H1 (cell line): ENCODE measurements at regions not wholly inside any gene's neighbourhood (a gene's known extent, or its start where the extent isn't known, plus 50 kb on each side); places are given as distances from the start of the nearest gene placed in this dataset.

ENCODE experiments used
- ASH2L ChIP-seq: fragments of 200-600, 300-600 bp; sonication (generic); IDR thresholded peaks from one replicate; pipeline ENCODE4 v1.7.1; 2017; ENCODE audit warnings: low read length
- CBX5 ChIP-seq: fragments of 300-800, 300-1000 bp; sonication (generic); IDR thresholded peaks from 2 replicates; pipeline ENCODE4 v1.7.1; 2016; ENCODE audit warnings: antibody characterized with exemption, low read length, low read depth
- EZH2 ChIP-seq: fragments of 200-600 bp; sonication (generic); IDR thresholded peaks from 2 replicates; pipeline ENCODE4 v1.7.1; 2012; ENCODE audit warnings: low read depth, mild to moderate bottlenecking, moderate library complexity, low read length, inconsistent platforms; ENCODE audit not compliant: severe bottlenecking
- HDAC2 ChIP-seq, 2 experiments: fragments of 300-600 bp in 1 of 2; sonication (generic) in 1 of 2; IDR thresholded peaks; 2 replicates each; pipeline ENCODE4 v1.6.1; 2011 to 2012; ENCODE audit warnings: low read depth in 2 of 2, low read length in 2 of 2, mild to moderate bottlenecking in 2 of 2, moderate library complexity in 2 of 2, borderline replicate concordance in 1 of 2, inconsistent platforms in 1 of 2
- POLR2A ChIP-seq, 2 experiments: IDR thresholded peaks; 1 replicate in 1 of 2; 2 replicates in 1 of 2; pipeline ENCODE4 v1.6.1; 2011; ENCODE audit warnings: low read depth in 2 of 2, low read length in 2 of 2, mild to moderate bottlenecking in 2 of 2; ENCODE audit errors: control extremely low read depth in 1 of 2
- POLR2AphosphoS5 ChIP-seq: IDR thresholded peaks from 2 replicates; pipeline ENCODE4 v1.6.1; 2011; ENCODE audit warnings: low read depth, low read length
- TAF1 ChIP-seq: IDR thresholded peaks from 2 replicates; pipeline ENCODE4 v1.6.1; 2011; ENCODE audit warnings: mild to moderate bottlenecking, low read depth, low read length
- USF2 ChIP-seq: IDR thresholded peaks from 2 replicates; pipeline ENCODE4 v1.6.1; 2011; ENCODE audit warnings: low read length, improper control_type of control experiment
- YY1 ChIP-seq: IDR thresholded peaks from 2 replicates; pipeline ENCODE4 v1.6.1; 2011; ENCODE audit warnings: low read depth, mild to moderate bottlenecking, low read length
- ZNF274 ChIP-seq: IDR thresholded peaks from 2 replicates; pipeline ENCODE4 v1.7.0; 2012; ENCODE audit warnings: low read length, borderline replicate concordance; ENCODE audit errors: extremely low read depth
- TF ChIP-seq, protein P1 (sequence below), 3 experiments: IDR thresholded peaks; 1 replicate in 2 of 3; 2 replicates in 1 of 3; pipeline versions ENCODE4 v1.5.1 to v1.6.1; 2011; ENCODE audit warnings: low read length in 3 of 3, mild to moderate bottlenecking in 3 of 3, inconsistent platforms in 2 of 3, low read depth in 1 of 3, moderate library complexity in 1 of 3; ENCODE audit not compliant: insufficient read depth in 1 of 3; ENCODE audit errors: control extremely low read depth in 1 of 3
- TF ChIP-seq, protein P2 (sequence below): IDR thresholded peaks from 2 replicates; pipeline ENCODE4 v1.6.1; 2012; ENCODE audit warnings: inconsistent platforms
- TF ChIP-seq, protein P3 (sequence below): IDR thresholded peaks from 2 replicates; pipeline ENCODE4 v1.6.1; 2011; ENCODE audit warnings: low read depth, mild to moderate bottlenecking, low read length; ENCODE audit not compliant: insufficient read depth
- TF ChIP-seq, protein P4 (sequence below): IDR thresholded peaks from 2 replicates; pipeline ENCODE4 v1.6.1; 2012; ENCODE audit warnings: inconsistent platforms

GRCh38 chr5:179405426-179406030 is 60.3 kb upstream of the ADAMTS2 start:
- TF ChIP-seq, protein P1, sequence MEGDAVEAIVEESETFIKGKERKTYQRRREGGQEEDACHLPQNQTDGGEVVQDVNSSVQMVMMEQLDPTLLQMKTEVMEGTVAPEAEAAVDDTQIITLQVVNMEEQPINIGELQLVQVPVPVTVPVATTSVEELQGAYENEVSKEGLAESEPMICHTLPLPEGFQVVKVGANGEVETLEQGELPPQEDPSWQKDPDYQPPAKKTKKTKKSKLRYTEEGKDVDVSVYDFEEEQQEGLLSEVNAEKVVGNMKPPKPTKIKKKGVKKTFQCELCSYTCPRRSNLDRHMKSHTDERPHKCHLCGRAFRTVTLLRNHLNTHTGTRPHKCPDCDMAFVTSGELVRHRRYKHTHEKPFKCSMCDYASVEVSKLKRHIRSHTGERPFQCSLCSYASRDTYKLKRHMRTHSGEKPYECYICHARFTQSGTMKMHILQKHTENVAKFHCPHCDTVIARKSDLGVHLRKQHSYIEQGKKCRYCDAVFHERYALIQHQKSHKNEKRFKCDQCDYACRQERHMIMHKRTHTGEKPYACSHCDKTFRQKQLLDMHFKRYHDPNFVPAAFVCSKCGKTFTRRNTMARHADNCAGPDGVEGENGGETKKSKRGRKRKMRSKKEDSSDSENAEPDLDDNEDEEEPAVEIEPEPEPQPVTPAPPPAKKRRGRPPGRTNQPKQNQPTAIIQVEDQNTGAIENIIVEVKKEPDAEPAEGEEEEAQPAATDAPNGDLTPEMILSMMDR (IDR thresholded peaks at IDR 0.05; ENCODE audit: control extremely low read depth in 1 of 3, insufficient read depth in 1 of 3, low read depth in 1 of 3, low read length in 3 of 3) = no peak
- no peak for TF ChIP-seq EZH2
- no peak for TF ChIP-seq YY1
- no peak for TF ChIP-seq CBX5
- TF ChIP-seq TAF1 = no peak
- no peak for TF ChIP-seq POLR2A (IDR thresholded peaks at IDR 0.05; ENCODE audit: control extremely low read depth in 1 of 2, low read depth in 2 of 2, low read length in 2 of 2)
- TF ChIP-seq, protein P2, sequence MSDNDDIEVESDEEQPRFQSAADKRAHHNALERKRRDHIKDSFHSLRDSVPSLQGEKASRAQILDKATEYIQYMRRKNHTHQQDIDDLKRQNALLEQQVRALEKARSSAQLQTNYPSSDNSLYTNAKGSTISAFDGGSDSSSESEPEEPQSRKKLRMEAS = no peak
- no peak for TF ChIP-seq ASH2L
- TF ChIP-seq HDAC2 (IDR thresholded peaks at IDR 0.05; ENCODE audit: borderline replicate concordance in 1 of 2, low read depth in 2 of 2, low read length in 2 of 2) = no peak
- TF ChIP-seq POLR2AphosphoS5 = no peak
- TF ChIP-seq ZNF274 = no peak
- TF ChIP-seq USF2 = no peak
- TF ChIP-seq, protein P3, sequence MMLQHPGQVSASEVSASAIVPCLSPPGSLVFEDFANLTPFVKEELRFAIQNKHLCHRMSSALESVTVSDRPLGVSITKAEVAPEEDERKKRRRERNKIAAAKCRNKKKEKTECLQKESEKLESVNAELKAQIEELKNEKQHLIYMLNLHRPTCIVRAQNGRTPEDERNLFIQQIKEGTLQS = no peak
- TF ChIP-seq, protein P4, sequence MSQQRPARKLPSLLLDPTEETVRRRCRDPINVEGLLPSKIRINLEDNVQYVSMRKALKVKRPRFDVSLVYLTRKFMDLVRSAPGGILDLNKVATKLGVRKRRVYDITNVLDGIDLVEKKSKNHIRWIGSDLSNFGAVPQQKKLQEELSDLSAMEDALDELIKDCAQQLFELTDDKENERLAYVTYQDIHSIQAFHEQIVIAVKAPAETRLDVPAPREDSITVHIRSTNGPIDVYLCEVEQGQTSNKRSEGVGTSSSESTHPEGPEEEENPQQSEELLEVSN = no peak
